IPS-18c (cell line): ENCODE measurements at regions not wholly inside any gene's neighbourhood (a gene's known extent, or its start where the extent isn't known, plus 50 kb on each side); places are given as distances from the start of the nearest gene placed in this dataset.

Source experiments
- H3K4me3 ChIP-seq: 2 replicates; pipeline ENCODE4 v1.7.0; 2013; ENCODE audit warnings: low read depth, mild to moderate bottlenecking, low read length, moderate library complexity; ENCODE audit not compliant: insufficient read depth
- H3K9me3 ChIP-seq: one replicate; pipeline ENCODE4 v1.6.1; 2013; ENCODE audit warnings: mild to moderate bottlenecking, low read length, moderate library complexity; ENCODE audit not compliant: control insufficient read depth, insufficient read depth

GRCh38 chr13:26456650-26457049 lies 100.8 kb upstream of the WASF3 start:
- H3K4me3 ChIP-seq, result no peak overlapping the region

GRCh38 chr13:26457212-26457611 lies 100.3 kb upstream of the WASF3 start:
- no peak overlapping the region for H3K4me3 ChIP-seq
- no peaks in the 10 kb centered on the region for H3K9me3 ChIP-seq

More at GRCh38 chr13:26456650-26457049, 100.8 kb upstream of the WASF3 start:
- H3K9me3 ChIP-seq, result no peaks in the 10 kb centered on the region

- H3K4me3 ChIP-seq, result no peak overlapping the region
- H3K9me3 ChIP-seq, result no peaks in the 10 kb centered on the region
Observed at GRCh38 chr13:26458196-26458749, 99.2 kb upstream of the WASF3 start.

GRCh38 chr13:26459276-26460131 lies 98.0 kb upstream of the WASF3 start:
- Histone ChIP-seq H3K4me3 (no peak overlapping the region), H3K9me3 (no peaks in the 10 kb centered on the region)

- Histone ChIP-seq H3K9me3 (no peaks in the 10 kb centered on the region), H3K4me3 (no peak overlapping the region)
Observed at GRCh38 chr13:26460648-26461047, 96.8 kb upstream of the WASF3 start.

- Histone ChIP-seq H3K9me3 (no peaks in the 10 kb centered on the region), H3K4me3 (no peak overlapping the region)
Observed at GRCh38 chr13:26463296-26463695, 94.2 kb upstream of the WASF3 start.

- H3K9me3 ChIP-seq, result no peaks in the 10 kb centered on the region
- no peak overlapping the region for H3K4me3 ChIP-seq
Observed at GRCh38 chr13:26463848-26464247, 93.6 kb upstream of the WASF3 start.

- H3K9me3 ChIP-seq, result no peaks in the 10 kb centered on the region
- H3K4me3 ChIP-seq, result no peak overlapping the region
Observed at GRCh38 chr13:26465514-26465913, 92.0 kb upstream of the WASF3 start.

GRCh38 chr13:26465954-26466353 lies 91.5 kb upstream of the WASF3 start:
- Histone ChIP-seq H3K9me3 (no peaks in the 10 kb centered on the region), H3K4me3 (no peak overlapping the region)

GRCh38 chr13:26468265-26468801 lies 89.2 kb upstream of the WASF3 start:
- Histone ChIP-seq H3K9me3 (no peaks in the 10 kb centered on the region), H3K4me3 (no peak overlapping the region)

GRCh38 chr13:26469602-26470001 lies 87.9 kb upstream of the WASF3 start:
- Histone ChIP-seq H3K4me3 (no peak overlapping the region), H3K9me3 (no peaks in the 10 kb centered on the region)

GRCh38 chr13:26471807-26472206 lies 85.7 kb upstream of the WASF3 start:
- Histone ChIP-seq H3K9me3 (no peaks in the 10 kb centered on the region), H3K4me3 (no peak overlapping the region)

GRCh38 chr13:26473571-26474230 lies 83.8 kb upstream of the WASF3 start:
- no peaks in the 10 kb centered on the region for H3K9me3 ChIP-seq
- H3K4me3 ChIP-seq, result no peak overlapping the region; the same call in 1 of the 2 replicates

GRCh38 chr13:26474286-26474685 lies 83.2 kb upstream of the WASF3 start:
- Histone ChIP-seq H3K4me3 (no peak overlapping the region; the same call in 1 of the 2 replicates), H3K9me3 (no peaks in the 10 kb centered on the region)

GRCh38 chr13:26475176-26476110 lies 82.0 kb upstream of the WASF3 start:
- Histone ChIP-seq H3K4me3 (peak overlapping the region; percentile 25), H3K9me3 (no peaks in the 10 kb centered on the region)

- Histone ChIP-seq H3K9me3 (no peaks in the 10 kb centered on the region), H3K4me3 (peak overlapping the region; percentile 25)
Observed at GRCh38 chr13:26476111-26476781, 81.2 kb upstream of the WASF3 start.
